Osteocyte (in vitro differentiated cells): ENCODE measurements at regions not wholly inside any gene's neighbourhood (a gene's known extent, or its start where the extent isn't known, plus 50 kb on each side); places are given as distances from the start of the nearest gene placed in this dataset.

Experiments used
- DNase-seq: peaks from one replicate; pipeline ENCODE4 v3.0.0; 2021; ENCODE audit warnings: mixed read lengths; ENCODE audit not compliant: unreplicated experiment; ENCODE audit errors: extremely low spot score
- H3K27ac Mint-ChIP-seq: one replicate; pipeline ENCODE4 v1.8.0; 2021; ENCODE audit warnings: mild to moderate bottlenecking, mixed read lengths; ENCODE audit not compliant: unreplicated experiment
- H3K27me3 Mint-ChIP-seq: one replicate; pipeline ENCODE4 v1.8.0; 2021; ENCODE audit warnings: mixed read lengths; ENCODE audit not compliant: unreplicated experiment
- H3K36me3 Mint-ChIP-seq: one replicate; pipeline ENCODE4 v1.8.0; 2021; ENCODE audit warnings: mixed read lengths; ENCODE audit not compliant: unreplicated experiment
- H3K4me1 Mint-ChIP-seq: one replicate; pipeline ENCODE4 v1.8.0; 2021; ENCODE audit warnings: mixed read lengths; ENCODE audit not compliant: unreplicated experiment
- H3K4me3 Mint-ChIP-seq: one replicate; pipeline ENCODE4 v1.8.0; 2021; ENCODE audit warnings: mild to moderate bottlenecking, moderate library complexity, mixed read lengths; ENCODE audit not compliant: unreplicated experiment
- H3K9me3 Mint-ChIP-seq: one replicate; pipeline ENCODE4 v1.8.0; 2021; ENCODE audit warnings: mixed read lengths; ENCODE audit not compliant: unreplicated experiment
- CTCF ChIP-seq: fragments of 200-600 bp; sonication (generic); IDR thresholded peaks from 2 replicates; pipeline ENCODE4 v1.5.0; 2021; ENCODE audit warnings: antibody characterized with exemption, mild to moderate bottlenecking, moderate library complexity

- Mint-ChIP-seq H3K9me3 (no peaks in the 10 kb centered on the region), H3K4me3 (no peak overlapping the region), H3K4me1 (no peaks in the 10 kb centered on the region), H3K36me3 (no peaks in the 10 kb centered on the region), H3K27ac (no peak overlapping the region), H3K27me3 (peaks cover 5% of the 10 kb centered on the region)
- DNase-seq, result no peak
- TF ChIP-seq CTCF, result no peak
These were observed 734.3 kb downstream of the BRD1 start for GRCh38 chr22:49093192-49093880.

- no peak overlapping the region for H3K4me3 Mint-ChIP-seq
- H3K27ac Mint-ChIP-seq, result no peak overlapping the region
- peaks cover 5% of the 10 kb centered on the region for H3K27me3 Mint-ChIP-seq
- TF ChIP-seq CTCF, result no peak
- H3K4me1 Mint-ChIP-seq, result no peaks in the 10 kb centered on the region
- H3K9me3 Mint-ChIP-seq, result no peaks in the 10 kb centered on the region
- no peak for DNase-seq
- H3K36me3 Mint-ChIP-seq, result no peaks in the 10 kb centered on the region
These were observed 735.0 kb downstream of the BRD1 start for GRCh38 chr22:49092716-49093115.

- TF ChIP-seq CTCF, result no peak
- Mint-ChIP-seq H3K27me3 (peaks cover 5% of the 10 kb centered on the region), H3K4me1 (no peaks in the 10 kb centered on the region), H3K27ac (no peak overlapping the region), H3K36me3 (no peaks in the 10 kb centered on the region), H3K9me3 (no peaks in the 10 kb centered on the region), H3K4me3 (no peak overlapping the region)
- no peak for DNase-seq
These were observed 735.6 kb downstream of the BRD1 start for GRCh38 chr22:49091917-49092545.

GRCh38 chr22:49091451-49091850, 736.2 kb downstream of the BRD1 start:
- no peaks in the 10 kb centered on the region for H3K4me1 Mint-ChIP-seq
- no peaks in the 10 kb centered on the region for H3K9me3 Mint-ChIP-seq
- DNase-seq, result no peak
- no peak overlapping the region for H3K4me3 Mint-ChIP-seq
- H3K36me3 Mint-ChIP-seq, result no peaks in the 10 kb centered on the region
- peaks cover 5% of the 10 kb centered on the region for H3K27me3 Mint-ChIP-seq
- TF ChIP-seq CTCF, result no peak
- no peak overlapping the region for H3K27ac Mint-ChIP-seq

- Mint-ChIP-seq H3K4me3 (no peak overlapping the region), H3K9me3 (no peaks in the 10 kb centered on the region), H3K36me3 (no peaks in the 10 kb centered on the region), H3K27ac (no peak overlapping the region), H3K27me3 (peaks cover 5% of the 10 kb centered on the region), H3K4me1 (no peaks in the 10 kb centered on the region)
- DNase-seq, result no peak
- no peak for TF ChIP-seq CTCF
These were observed 736.9 kb downstream of the BRD1 start for GRCh38 chr22:49090853-49091135.
